GM12878 (cell line): ENCODE measurements at regions not wholly inside any gene's neighbourhood (a gene's known extent, or its start where the extent isn't known, plus 50 kb on each side); places are given as distances from the start of the nearest gene placed in this dataset.

ENCODE experiments used
- ATAC-seq: fragments of 200-7000 bp; cut with Tn5 transposase; 3 replicates; pipeline ENCODE4 v1.9.1; 2020; ENCODE audit warnings: mild to moderate bottlenecking, moderate library complexity
- BruUV-seq: library from RNA; stranded (reverse); fragments of 400-500 nt; replicated peaks from 2 replicates; lab custom pipeline; 2021; lab: Mats Ljungman, UMichigan
- CTCF ChIA-PET: fragments of 300-600 bp; sonication (Branson Sonifier 250); formaldehyde crosslinking; extraction: SDS; loops from one replicate; lab custom pipeline; 2021; ENCODE audit warnings: inconsistent platforms; lab: Yijun Ruan, JAX
- POLR2A ChIA-PET: fragments of 350-600 bp; formaldehyde crosslinking; extraction: SDS; loops from one replicate; lab custom pipeline; 2021; ENCODE audit warnings: inconsistent platforms; lab: Charles Lee
- RAD21 ChIA-PET: fragments of 300-600 bp; sonication (Branson Sonifier 250); formaldehyde crosslinking; loops from one replicate; lab custom pipeline; 2023; ENCODE audit warnings: antibody characterized with exemption; ENCODE audit not compliant: unreplicated experiment; lab: Charles Lee
- SMC1A ChIA-PET: fragments of 300-600 bp; sonication (Branson Sonifier 250); formaldehyde crosslinking; loops from one replicate; lab custom pipeline; 2023; ENCODE audit not compliant: unreplicated experiment, uncharacterized antibody; lab: Charles Lee
- DNase-seq: peaks from one replicate; pipeline ENCODE4 v3.0.0-alpha.2; 2011; ENCODE audit warnings: low read depth, low spot score
- FAIRE-seq: peaks from 3 replicates; lab custom pipeline; 2011; peaks lifted over from hg19 to GRCh38; lab: Jason Lieb, UNC
- H2AFZ ChIP-seq: 2 replicates; pipeline ENCODE4 v1.6.0; 2011; ENCODE audit warnings: low read depth, low read length, control low read depth; ENCODE audit not compliant: control insufficient read depth
- H3K27ac ChIP-seq: 2 replicates; pipeline ENCODE4 v1.5.1; 2011; ENCODE audit warnings: control low read depth; ENCODE audit not compliant: control insufficient read depth, insufficient read depth
- H3K27me3 ChIP-seq, 2 experiments: replicated peaks in 1 of 2; 2 replicates each; pipeline versions ENCODE4 v1.6.0 to v1.6.1; 2011; ENCODE audit warnings: low read length in 1 of 2; ENCODE audit not compliant: control insufficient read depth in 2 of 2, insufficient read depth in 2 of 2
- H3K36me3 ChIP-seq, 2 experiments: 2 replicates each; pipeline ENCODE4 v1.5.1; 2011; ENCODE audit warnings: low read length in 1 of 2; ENCODE audit not compliant: control insufficient read depth in 2 of 2, insufficient read depth in 2 of 2
- H3K4me1 ChIP-seq: 2 replicates; pipeline ENCODE4 v1.6.1; 2011; ENCODE audit warnings: mild to moderate bottlenecking, low read length, moderate library complexity, mixed read lengths; ENCODE audit not compliant: control insufficient read depth, insufficient read depth
- H3K4me2 ChIP-seq: 2 replicates; pipeline ENCODE4 v1.6.0; 2011; ENCODE audit warnings: control low read depth; ENCODE audit not compliant: control insufficient read depth, insufficient read depth
- H3K4me3 ChIP-seq: fragments of 200-600 bp; sonication (generic); 2 replicates; pipeline ENCODE4 v1.5.1; 2016
- H3K79me2 ChIP-seq: 2 replicates; pipeline ENCODE4 v1.6.0; 2011; ENCODE audit warnings: low read length; ENCODE audit not compliant: control insufficient read depth, insufficient read depth
- H3K9ac ChIP-seq: 2 replicates; pipeline ENCODE4 v1.8.0; 2011; ENCODE audit warnings: low read length, control low read depth, mixed read lengths; ENCODE audit not compliant: control insufficient read depth, insufficient read depth
- H3K9me3 ChIP-seq: replicated peaks from 3 replicates; pipeline ENCODE4 v1.5.1; 2011; ENCODE audit warnings: mild to moderate bottlenecking, low read length; ENCODE audit not compliant: control insufficient read depth, insufficient read depth
- H4K20me1 ChIP-seq: 2 replicates; pipeline ENCODE4 v1.6.0; 2011; ENCODE audit not compliant: control insufficient read depth, insufficient read depth
- CEBPZ ChIP-seq: fragments of 150-350 bp; IDR thresholded peaks from 2 replicates; pipeline ENCODE4 v1.6.1; 2016; ENCODE audit warnings: low read depth, low read length
- CHD1 ChIP-seq: IDR thresholded peaks from 2 replicates; pipeline ENCODE4 v1.6.1; 2012; ENCODE audit warnings: low read depth, low read length, improper control_type of control experiment
- CHD4 ChIP-seq: fragments of 200-600 bp; sonication (generic); IDR thresholded peaks from 2 replicates; pipeline ENCODE4 v1.6.1; 2016; ENCODE audit warnings: mild to moderate bottlenecking
- E2F8 ChIP-seq: fragments of 450-650 bp; IDR thresholded peaks from 2 replicates; pipeline ENCODE4 v1.6.1; 2018; ENCODE audit warnings: mild to moderate bottlenecking, low read depth, moderate library complexity; ENCODE audit not compliant: partially characterized antibody
- FOXK2 ChIP-seq: fragments of 450-650 bp; IDR thresholded peaks from 2 replicates; pipeline ENCODE4 v1.6.1; 2017; ENCODE audit warnings: mild to moderate bottlenecking, moderate library complexity
- FOXM1 ChIP-seq: IDR thresholded peaks from 2 replicates; pipeline ENCODE4 v1.6.1; 2012; ENCODE audit warnings: low read depth, mild to moderate bottlenecking, inconsistent platforms, low read length, moderate library complexity
- HDAC6 ChIP-seq: fragments of 200-600 bp; sonication (generic); IDR thresholded peaks from one replicate; pipeline ENCODE4 v1.8.0; 2017; ENCODE audit warnings: antibody characterized with exemption; ENCODE audit not compliant: unreplicated experiment
- IRF4 ChIP-seq: IDR thresholded peaks from 2 replicates; pipeline ENCODE4 v1.6.1; 2011; ENCODE audit warnings: low read depth, low read length
- NFIC ChIP-seq: IDR thresholded peaks from 2 replicates; pipeline ENCODE4 v1.6.1; 2012; ENCODE audit warnings: low read depth, mild to moderate bottlenecking, inconsistent platforms, low read length, moderate library complexity
- NFYB ChIP-seq: IDR thresholded peaks from 2 replicates; pipeline ENCODE4 v1.6.1; 2011; ENCODE audit warnings: low read depth, mild to moderate bottlenecking, low read length, improper control_type of control experiment, moderate library complexity; ENCODE audit not compliant: insufficient read depth
- POU2F2 ChIP-seq: IDR thresholded peaks from 3 replicates; pipeline ENCODE4 v1.6.1; 2011; ENCODE audit warnings: low read depth, mild to moderate bottlenecking, low read length, borderline replicate concordance
- RBBP5 ChIP-seq: fragments of 200-600 bp; sonication (generic); conservative IDR thresholded peaks from 2 replicates; pipeline ENCODE4 v1.6.1; 2016
- WRNIP1 ChIP-seq: IDR thresholded peaks from 2 replicates; pipeline ENCODE4 v1.6.1; 2011; ENCODE audit warnings: low read depth, low read length, improper control_type of control experiment, borderline replicate concordance
- ZZZ3 ChIP-seq: IDR thresholded peaks from 2 replicates; pipeline ENCODE4 v1.6.1; 2011; ENCODE audit warnings: low read depth; ENCODE audit not compliant: control insufficient read depth, insufficient read length
- WGBS: methylation state at CpG from one replicate; pipeline ENCODE4 v1.1.6; 2016; ENCODE audit warnings: low lambda C conversion rate; ENCODE audit not compliant: insufficient replicate concordance, insufficient coverage; ENCODE audit errors: missing lambda C conversion rate; 5-methylcytosine and 5-hydroxymethylcytosine counted together
- in situ Hi-C: fragments of 300-500 bp; cut with MboI; formaldehyde crosslinking; loops from 9 replicates; pipeline ENCODE4 v1.14.3; 2018; ENCODE audit warnings: mixed read lengths
- intact Hi-C: fragments of 100-400 bp; cut with micrococcal nuclease; formaldehyde crosslinking; loops from one replicate; pipeline ENCODE4 v1.14.2; 2022; ENCODE audit not compliant: unreplicated experiment
- TF ChIP-seq, protein P1 (sequence below): fragments of 450-650 bp; IDR thresholded peaks from 2 replicates; pipeline ENCODE4 v1.6.1; 2016; ENCODE audit warnings: mild to moderate bottlenecking
- TF ChIP-seq, protein P2 (sequence below): fragments of 450-650 bp; IDR thresholded peaks from 2 replicates; pipeline ENCODE4 v1.6.1; 2018; ENCODE audit warnings: borderline replicate concordance, mild to moderate bottlenecking; ENCODE audit not compliant: partially characterized antibody

- Histone ChIP-seq H3K27me3 (no peaks in the 10 kb centered on the region), H3K4me3 (no peak overlapping the region), H3K9ac (no peak overlapping the region), H2AFZ (no peak overlapping the region), H3K27ac (no peak overlapping the region), H3K36me3 (no peaks in the 10 kb centered on the region), H3K9me3 (no peaks in the 10 kb centered on the region), H3K4me1 (no peaks in the 10 kb centered on the region), H3K79me2 (no peaks in the 10 kb centered on the region), H4K20me1 (no peaks in the 10 kb centered on the region), H3K4me2 (no peak overlapping the region)
- RAD21 ChIA-PET = no interaction called here
- in situ Hi-C loops (no loop called here), intact Hi-C loops (no loop called here)
- CTCF ChIA-PET = interaction anchor here (0.9 to 1.1 kb wide), 3 partner anchors 10 to 176 kb away, joined by 3 to 5 read pairs (median 4); no protein-coding TSS in a partner anchor
- DNase-seq (no peak), ATAC-seq (no peak), FAIRE-seq (no peak)
- SMC1A ChIA-PET = interaction anchor here (0.6 to 1.7 kb wide), 3 partner anchors 10 to 890 kb away, joined by 3 to 4 read pairs (median 4); no protein-coding TSS in a partner anchor
- WGBS = 30% methylated on average over 3 of the region's 3 CpGs
- BruUV-seq = no TSS peak
- POLR2A ChIA-PET = no interaction called here
- TF ChIP-seq CHD1 = no peak
- no peak for TF ChIP-seq RBBP5
- no peak for TF ChIP-seq NFYB
- TF ChIP-seq FOXM1 = no peak
- TF ChIP-seq, protein P1, sequence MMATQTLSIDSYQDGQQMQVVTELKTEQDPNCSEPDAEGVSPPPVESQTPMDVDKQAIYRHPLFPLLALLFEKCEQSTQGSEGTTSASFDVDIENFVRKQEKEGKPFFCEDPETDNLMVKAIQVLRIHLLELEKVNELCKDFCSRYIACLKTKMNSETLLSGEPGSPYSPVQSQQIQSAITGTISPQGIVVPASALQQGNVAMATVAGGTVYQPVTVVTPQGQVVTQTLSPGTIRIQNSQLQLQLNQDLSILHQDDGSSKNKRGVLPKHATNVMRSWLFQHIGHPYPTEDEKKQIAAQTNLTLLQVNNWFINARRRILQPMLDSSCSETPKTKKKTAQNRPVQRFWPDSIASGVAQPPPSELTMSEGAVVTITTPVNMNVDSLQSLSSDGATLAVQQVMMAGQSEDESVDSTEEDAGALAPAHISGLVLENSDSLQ = no peak
- TF ChIP-seq FOXK2 = no peak
- TF ChIP-seq, protein P2, sequence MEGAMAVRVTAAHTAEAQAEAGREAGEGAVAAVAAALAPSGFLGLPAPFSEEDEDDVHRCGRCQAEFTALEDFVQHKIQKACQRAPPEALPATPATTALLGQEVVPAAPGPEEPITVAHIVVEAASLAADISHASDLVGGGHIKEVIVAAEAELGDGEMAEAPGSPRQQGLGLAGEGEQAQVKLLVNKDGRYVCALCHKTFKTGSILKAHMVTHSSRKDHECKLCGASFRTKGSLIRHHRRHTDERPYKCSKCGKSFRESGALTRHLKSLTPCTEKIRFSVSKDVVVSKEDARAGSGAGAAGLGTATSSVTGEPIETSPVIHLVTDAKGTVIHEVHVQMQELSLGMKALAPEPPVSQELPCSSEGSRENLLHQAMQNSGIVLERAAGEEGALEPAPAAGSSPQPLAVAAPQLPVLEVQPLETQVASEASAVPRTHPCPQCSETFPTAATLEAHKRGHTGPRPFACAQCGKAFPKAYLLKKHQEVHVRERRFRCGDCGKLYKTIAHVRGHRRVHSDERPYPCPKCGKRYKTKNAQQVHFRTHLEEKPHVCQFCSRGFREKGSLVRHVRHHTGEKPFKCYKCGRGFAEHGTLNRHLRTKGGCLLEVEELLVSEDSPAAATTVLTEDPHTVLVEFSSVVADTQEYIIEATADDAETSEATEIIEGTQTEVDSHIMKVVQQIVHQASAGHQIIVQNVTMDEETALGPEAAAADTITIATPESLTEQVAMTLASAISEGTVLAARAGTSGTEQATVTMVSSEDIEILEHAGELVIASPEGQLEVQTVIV = no peak
- no peak for TF ChIP-seq WRNIP1
- no peak for TF ChIP-seq E2F8
- no peak for TF ChIP-seq CEBPZ
- no peak for TF ChIP-seq CHD4
- no peak for TF ChIP-seq HDAC6
- TF ChIP-seq POU2F2 = no peak
- TF ChIP-seq ZZZ3 = no peak
- no peak for TF ChIP-seq IRF4
- no peak for TF ChIP-seq NFIC
These were observed 266.7 kb downstream of the GBA3 start for GRCh38 chr4:22959483-22959882.
